DOHH2 (cell line): ENCODE measurements at regions not wholly inside any gene's neighbourhood (a gene's known extent, or its start where the extent isn't known, plus 50 kb on each side); places are given as distances from the start of the nearest gene placed in this dataset.

Experiments used
- CTCF ChIP-seq: fragments of 200-600 bp; sonication (generic); IDR thresholded peaks from one replicate; pipeline ENCODE4 v1.5.1; 2014; ENCODE audit warnings: antibody characterized with exemption, mild to moderate bottlenecking, low read depth, low read length; ENCODE audit not compliant: poor library complexity, severe bottlenecking
- EZH2phosphoT487 ChIP-seq: fragments of 200-600 bp; sonication (generic); IDR thresholded peaks from 2 replicates; pipeline ENCODE4 v1.6.1; 2017; ENCODE audit warnings: borderline replicate concordance, mild to moderate bottlenecking, antibody characterized with exemption, low read length, moderate library complexity, mixed read lengths

DNA sequence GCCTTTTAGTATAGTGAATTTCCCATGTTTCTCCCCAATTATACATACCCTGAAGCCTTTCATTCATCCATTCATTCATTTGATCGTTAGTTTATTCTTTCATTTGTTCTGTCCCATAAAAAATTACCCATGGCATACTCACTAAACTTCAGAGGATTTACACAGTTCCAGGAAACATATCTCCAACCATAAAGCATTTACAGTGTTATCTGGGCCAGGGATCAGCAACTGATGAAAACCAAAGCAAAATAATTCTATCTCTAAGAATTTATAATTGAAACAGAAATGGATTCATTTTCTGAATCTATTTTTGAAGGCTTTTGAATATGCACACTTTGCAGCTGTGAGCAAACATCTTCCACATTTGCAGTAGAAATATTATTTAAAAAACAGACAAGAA is 547.7 kb downstream of the KCNJ2 start:
- TF ChIP-seq CTCF, result no peak
- no peak for TF ChIP-seq EZH2phosphoT487
